Sigmoid colon (tissue), 4 donors: ENCODE measurements at regions not wholly inside any gene's neighbourhood (a gene's known extent, or its start where the extent isn't known, plus 50 kb on each side); places are given as distances from the start of the nearest gene placed in this dataset.

Source experiments
- POLR2A ChIP-seq, 2 donors: fragments of 450-650 bp; IDR thresholded peaks; one replicate each; pipeline ENCODE4 v1.6.1; 2016; ENCODE audit warnings: antibody characterized with exemption in 2 of 2, mild to moderate bottlenecking in 2 of 2, moderate library complexity in 2 of 2
- POLR2AphosphoS5 ChIP-seq, 4 donors: sonication (generic); formaldehyde crosslinking; IDR thresholded peaks; one replicate each; pipeline ENCODE4 v1.6.1; 2017; ENCODE audit warnings: antibody characterized with exemption in 4 of 4
- TF ChIP-seq, protein P1 (sequence below), 4 experiments: fragments of 450-650 bp in 3 of 4; fragments of 200-600 bp in 1 of 4; IDR thresholded peaks; one replicate each; pipeline ENCODE4 v1.5.1; 2016 to 2019; ENCODE audit warnings: antibody characterized with exemption in 4 of 4, mild to moderate bottlenecking in 3 of 4, moderate library complexity in 2 of 4

DNA sequence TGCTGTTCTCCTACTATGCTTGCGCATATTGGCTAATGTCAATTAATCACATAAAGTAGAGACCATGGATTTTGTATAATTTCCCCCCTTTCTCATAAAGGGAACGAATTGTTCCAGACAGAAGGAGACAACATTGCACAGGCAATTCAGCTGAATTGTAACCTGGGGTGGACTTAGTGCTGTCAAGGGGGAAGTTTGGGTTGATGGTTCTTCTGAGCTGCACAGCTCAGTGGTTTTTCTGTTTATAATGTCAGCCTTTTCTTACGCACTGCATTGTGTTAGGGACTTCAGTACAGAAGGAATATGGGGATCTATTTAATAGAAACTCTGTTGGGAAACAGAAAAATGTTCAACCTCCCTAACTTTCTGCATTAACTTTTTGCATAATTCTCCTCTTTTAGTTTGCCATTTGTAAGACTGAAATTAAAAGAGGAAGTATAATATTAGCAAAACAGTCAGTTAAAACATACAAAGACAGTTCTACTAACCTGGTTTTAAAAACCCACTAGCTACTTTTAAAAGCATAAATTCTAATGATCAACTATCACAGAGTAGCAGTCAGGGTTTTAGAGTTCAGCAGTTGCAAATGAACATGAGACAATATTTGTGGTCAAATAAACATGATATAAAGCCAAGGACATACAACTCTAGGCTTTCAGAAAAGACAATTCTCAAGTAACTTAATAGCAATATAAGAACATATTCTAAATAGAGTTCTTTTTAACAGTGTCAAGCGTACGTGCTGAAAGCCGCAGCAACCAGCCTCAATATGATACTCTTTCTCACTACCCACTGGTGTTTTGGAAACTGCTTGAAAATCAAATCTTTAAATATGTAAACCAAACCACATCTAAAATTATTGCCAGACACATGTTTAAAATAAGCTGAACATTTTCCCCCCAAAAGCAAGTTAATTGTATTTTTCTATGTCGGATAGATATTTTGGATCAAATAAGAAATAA is 393.0 kb downstream of the FSCB start:
- TF ChIP-seq, protein P1, sequence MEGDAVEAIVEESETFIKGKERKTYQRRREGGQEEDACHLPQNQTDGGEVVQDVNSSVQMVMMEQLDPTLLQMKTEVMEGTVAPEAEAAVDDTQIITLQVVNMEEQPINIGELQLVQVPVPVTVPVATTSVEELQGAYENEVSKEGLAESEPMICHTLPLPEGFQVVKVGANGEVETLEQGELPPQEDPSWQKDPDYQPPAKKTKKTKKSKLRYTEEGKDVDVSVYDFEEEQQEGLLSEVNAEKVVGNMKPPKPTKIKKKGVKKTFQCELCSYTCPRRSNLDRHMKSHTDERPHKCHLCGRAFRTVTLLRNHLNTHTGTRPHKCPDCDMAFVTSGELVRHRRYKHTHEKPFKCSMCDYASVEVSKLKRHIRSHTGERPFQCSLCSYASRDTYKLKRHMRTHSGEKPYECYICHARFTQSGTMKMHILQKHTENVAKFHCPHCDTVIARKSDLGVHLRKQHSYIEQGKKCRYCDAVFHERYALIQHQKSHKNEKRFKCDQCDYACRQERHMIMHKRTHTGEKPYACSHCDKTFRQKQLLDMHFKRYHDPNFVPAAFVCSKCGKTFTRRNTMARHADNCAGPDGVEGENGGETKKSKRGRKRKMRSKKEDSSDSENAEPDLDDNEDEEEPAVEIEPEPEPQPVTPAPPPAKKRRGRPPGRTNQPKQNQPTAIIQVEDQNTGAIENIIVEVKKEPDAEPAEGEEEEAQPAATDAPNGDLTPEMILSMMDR (IDR thresholded peaks at IDR 0.05), result no peak
- TF ChIP-seq POLR2A (IDR thresholded peaks at IDR 0.05) (no peak), POLR2AphosphoS5 (IDR thresholded peaks at IDR 0.05) (no peak)
